Neural cell (in vitro differentiated cells): ENCODE measurements at regions not wholly inside any gene's neighbourhood (a gene's known extent, or its start where the extent isn't known, plus 50 kb on each side); places are given as distances from the start of the nearest gene placed in this dataset.

Experiments
- H2AFZ ChIP-seq: fragments of 200-600, 300-800 bp; sonication (generic), shearing (Covaris generic); 2 replicates; pipeline ENCODE4 v1.6.0; 2014; ENCODE audit warnings: low read depth, mild to moderate bottlenecking, antibody characterized with exemption, low read length, moderate library complexity
- H3F3A ChIP-seq: fragments of 200-600 bp; shearing (Covaris generic); 2 replicates; pipeline ENCODE4 v1.6.1; 2016; ENCODE audit warnings: mild to moderate bottlenecking, moderate library complexity, mixed read lengths, antibody characterized with exemption, low read length; ENCODE audit not compliant: insufficient read depth, poor library complexity, severe bottlenecking
- H3K27ac ChIP-seq: fragments of 200-600, 300-800 bp; sonication (generic), shearing (Covaris generic); 2 replicates; pipeline ENCODE4 v1.5.1; 2014; ENCODE audit warnings: mild to moderate bottlenecking, low read length, moderate library complexity
- H3K27me3 ChIP-seq: fragments of 300-800, 200-600 bp; sonication (generic), shearing (Covaris generic); 2 replicates; pipeline ENCODE4 v1.6.0; 2014; ENCODE audit warnings: mild to moderate bottlenecking, low read depth, low read length, moderate library complexity; ENCODE audit not compliant: insufficient read depth
- H3K36me3 ChIP-seq: fragments of 300-800, 200-600 bp; sonication (generic), shearing (Covaris generic); 2 replicates; pipeline ENCODE4 v1.5.1; 2014; ENCODE audit warnings: mild to moderate bottlenecking, antibody characterized with exemption, low read length, moderate library complexity; ENCODE audit not compliant: insufficient read depth
- H3K4me2 ChIP-seq: fragments of 300-800, 200-600 bp; sonication (generic), shearing (Covaris generic); 2 replicates; pipeline ENCODE4 v1.6.0; 2014; ENCODE audit warnings: mild to moderate bottlenecking, low read length
- H3K4me3 ChIP-seq: fragments of 300-800, 200-600 bp; sonication (generic), shearing (Covaris generic); 2 replicates; pipeline ENCODE4 v1.5.1; 2014; ENCODE audit warnings: mild to moderate bottlenecking, low read length, moderate library complexity
- H3K79me2 ChIP-seq: fragments of 200-600 bp; shearing (Covaris generic); replicated peaks from 2 replicates; pipeline ENCODE4 v1.6.0; 2014; ENCODE audit warnings: mild to moderate bottlenecking, low read length, moderate library complexity; ENCODE audit not compliant: insufficient read depth
- H3K9ac ChIP-seq: fragments of 300-800, 200-600 bp; sonication (generic), shearing (Covaris generic); 2 replicates; pipeline ENCODE4 v1.6.1; 2016; ENCODE audit warnings: mild to moderate bottlenecking, low read length, mixed read lengths
- H3K9me2 ChIP-seq: fragments of 200-600 bp; shearing (Covaris generic); 2 replicates; pipeline ENCODE4 v1.6.1; 2016; ENCODE audit warnings: mild to moderate bottlenecking, low read length, mixed read lengths; ENCODE audit not compliant: insufficient read depth
- H3K9me3 ChIP-seq: fragments of 200-600, 300-800 bp; sonication (generic), shearing (Covaris generic); 2 replicates; pipeline ENCODE4 v1.6.1; 2016; ENCODE audit warnings: mild to moderate bottlenecking, mixed run types, low read length, moderate library complexity, mixed read lengths
- H4K20me1 ChIP-seq: fragments of 200-600 bp; shearing (Covaris generic); 2 replicates; pipeline ENCODE4 v1.6.1; 2016; ENCODE audit warnings: mild to moderate bottlenecking, mixed run types; ENCODE audit not compliant: insufficient read depth
- CTCF ChIP-seq: fragments of 450-650 bp; IDR thresholded peaks from 2 replicates; pipeline ENCODE4 v1.5.1; 2014; ENCODE audit warnings: antibody characterized with exemption, mild to moderate bottlenecking, moderate library complexity; ENCODE audit not compliant: poor library complexity, severe bottlenecking
- EP300 ChIP-seq: fragments of 450-650 bp; conservative IDR thresholded peaks from 2 replicates; pipeline ENCODE4 v1.6.1; 2014; ENCODE audit warnings: antibody characterized with exemption, mild to moderate bottlenecking, moderate library complexity; ENCODE audit not compliant: poor library complexity, severe bottlenecking
- EZH2 ChIP-seq: fragments of 200-600, 300-800 bp; shearing (Covaris generic), sonication (generic); IDR thresholded peaks from 2 replicates; pipeline ENCODE4 v1.6.1; 2014; ENCODE audit warnings: antibody characterized with exemption, low read length, borderline replicate concordance, mild to moderate bottlenecking; ENCODE audit not compliant: insufficient read depth, poor library complexity, severe bottlenecking
- MXI1 ChIP-seq: fragments of 450-650 bp; conservative IDR thresholded peaks from 2 replicates; pipeline ENCODE4 v1.6.1; 2014; ENCODE audit warnings: antibody characterized with exemption, mild to moderate bottlenecking; ENCODE audit not compliant: poor library complexity, severe bottlenecking
- POLR2AphosphoS5 ChIP-seq: IDR thresholded peaks from 2 replicates; pipeline ENCODE4 v1.6.1; 2012
- RAD21 ChIP-seq: fragments of 450-650 bp; conservative IDR thresholded peaks from 2 replicates; pipeline ENCODE4 v1.6.1; 2014; ENCODE audit warnings: antibody characterized with exemption, mild to moderate bottlenecking, moderate library complexity
- REST ChIP-seq: IDR thresholded peaks from 2 replicates; pipeline ENCODE4 v1.6.1; 2012; ENCODE audit warnings: borderline replicate concordance
- SMC3 ChIP-seq: fragments of 450-650 bp; conservative IDR thresholded peaks from 2 replicates; pipeline ENCODE4 v1.6.1; 2014; ENCODE audit warnings: antibody characterized with exemption, mild to moderate bottlenecking, moderate library complexity; ENCODE audit not compliant: poor library complexity
- TAF1 ChIP-seq: IDR thresholded peaks from 2 replicates; pipeline ENCODE4 v1.6.1; 2012; ENCODE audit warnings: low read depth

- no peaks in the 10 kb centered on the region for H3K79me2 ChIP-seq
- no peak overlapping the region for H3K4me2 ChIP-seq
- H3K36me3 ChIP-seq: no peaks in the 10 kb centered on the region
- H3F3A ChIP-seq: no peaks in the 10 kb centered on the region
- H2AFZ ChIP-seq: no peak overlapping the region
- no peaks in the 10 kb centered on the region for H3K9me2 ChIP-seq
- H3K9ac ChIP-seq: no peak overlapping the region
- H3K27ac ChIP-seq: no peak overlapping the region
- no peaks in the 10 kb centered on the region for H4K20me1 ChIP-seq
- H3K4me3 ChIP-seq: no peak overlapping the region
- peaks cover 6% of the 10 kb centered on the region for H3K9me3 ChIP-seq
- no peaks in the 10 kb centered on the region for H3K27me3 ChIP-seq
- TF ChIP-seq MXI1 (no peak), POLR2AphosphoS5 (no peak), EP300 (no peak)
These were observed 157.5 kb downstream of the NKX6-1 start for GRCh38 chr4:84341559-84341958.

- Histone ChIP-seq H3K27me3 (no peaks in the 10 kb centered on the region), H3K4me3 (no peak overlapping the region), H3F3A (no peaks in the 10 kb centered on the region), H3K9me2 (no peaks in the 10 kb centered on the region), H3K4me2 (no peak overlapping the region), H2AFZ (no peak overlapping the region), H3K36me3 (no peaks in the 10 kb centered on the region), H4K20me1 (no peaks in the 10 kb centered on the region), H3K79me2 (no peaks in the 10 kb centered on the region), H3K9ac (no peak overlapping the region), H3K9me3 (peaks cover 6% of the 10 kb centered on the region), H3K27ac (no peak overlapping the region)
- no peak for TF ChIP-seq EP300
- TF ChIP-seq POLR2AphosphoS5: no peak
- TF ChIP-seq MXI1: no peak
- TF ChIP-seq SMC3: no peak
- TF ChIP-seq CTCF: no peak
- TF ChIP-seq EZH2: no peak
- no peak for TF ChIP-seq RAD21
- no peak for TF ChIP-seq REST
- no peak for TF ChIP-seq TAF1
These were observed 160.7 kb downstream of the NKX6-1 start for GRCh38 chr4:84338367-84338766.
